ENCODE measurements at regions not wholly inside any gene's neighbourhood (a gene's known extent, or its start where the extent isn't known, plus 50 kb on each side); places are given as distances from the start of the nearest gene placed in this dataset.

GRCh38 chr16:62105244-62105643 is 69.0 kb upstream of the CDH8 start:
- DNase-seq, result no peak
- Mint-ChIP-seq H3K27me3 (no peaks in the 10 kb centered on the region), H3K9me3 (peaks cover 11% of the 10 kb centered on the region), H3K4me1 (ENCODE audit: low read depth) (no peaks in the 10 kb centered on the region), H3K36me3 (no peaks in the 10 kb centered on the region), H3K4me3 (no peak overlapping the region), H3K27ac (no peak overlapping the region)
- POLR2A ChIA-PET, result no interaction called here
- intact Hi-C loops (cut with micrococcal nuclease), result no loop called here
- CTCF ChIA-PET, result no interaction called here

GRCh38 chr16:62102588-62102987 is 66.3 kb upstream of the CDH8 start:
- CTCF ChIA-PET, result no interaction called here
- H3K27ac Mint-ChIP-seq, result no peak overlapping the region

GRCh38 chr16:62100651-62101050 is 64.4 kb upstream of the CDH8 start:
- intact Hi-C loops (cut with micrococcal nuclease), result no loop called here
- Mint-ChIP-seq H3K27ac (no peak overlapping the region), H3K9me3 (peaks cover 12% of the 10 kb centered on the region), H3K36me3 (no peaks in the 10 kb centered on the region), H3K4me1 (ENCODE audit: low read depth) (no peaks in the 10 kb centered on the region), H3K4me3 (no peak overlapping the region), H3K27me3 (no peaks in the 10 kb centered on the region)
- ChIA-PET CTCF (no interaction called here), POLR2A (no interaction called here)
- DNase-seq, result no peak

More at GRCh38 chr16:62102588-62102987, 66.3 kb upstream of the CDH8 start:
- Mint-ChIP-seq H3K27me3 (no peaks in the 10 kb centered on the region), H3K4me1 (ENCODE audit: low read depth) (no peaks in the 10 kb centered on the region), H3K36me3 (no peaks in the 10 kb centered on the region), H3K4me3 (no peak overlapping the region), H3K9me3 (peaks cover 13% of the 10 kb centered on the region)
- intact Hi-C loops (cut with micrococcal nuclease), result no loop called here
- POLR2A ChIA-PET, result no interaction called here
- no peak for DNase-seq

- Mint-ChIP-seq H3K4me1 (ENCODE audit: low read depth) (no peaks in the 10 kb centered on the region), H3K27me3 (no peaks in the 10 kb centered on the region), H3K9me3 (peaks cover 13% of the 10 kb centered on the region), H3K4me3 (no peak overlapping the region), H3K27ac (no peak overlapping the region), H3K36me3 (no peaks in the 10 kb centered on the region)
- ChIA-PET POLR2A (no interaction called here), CTCF (no interaction called here)
- no peak for DNase-seq
- intact Hi-C loops (cut with micrococcal nuclease), result no loop called here
Measured at GRCh38 chr16:62089715-62090114, 53.5 kb upstream of the CDH8 start.

- H3K4me1 Mint-ChIP-seq (ENCODE audit: low read depth), result no peaks in the 10 kb centered on the region
- no peak for DNase-seq
- POLR2A ChIA-PET, result no interaction called here
- H3K9me3 Mint-ChIP-seq, result peaks cover 14% of the 10 kb centered on the region
- H3K27ac Mint-ChIP-seq, result no peak overlapping the region
- no peak overlapping the region for H3K4me3 Mint-ChIP-seq
- CTCF ChIA-PET, result no interaction called here
- intact Hi-C loops (cut with micrococcal nuclease), result no loop called here
- H3K27me3 Mint-ChIP-seq, result no peaks in the 10 kb centered on the region
- H3K36me3 Mint-ChIP-seq, result no peaks in the 10 kb centered on the region
Measured at GRCh38 chr16:62088731-62089410, 52.6 kb upstream of the CDH8 start.
